ENCODE measurements at regions not wholly inside any gene's neighbourhood (a gene's known extent, or its start where the extent isn't known, plus 50 kb on each side); places are given as distances from the start of the nearest gene placed in this dataset.

DNA sequence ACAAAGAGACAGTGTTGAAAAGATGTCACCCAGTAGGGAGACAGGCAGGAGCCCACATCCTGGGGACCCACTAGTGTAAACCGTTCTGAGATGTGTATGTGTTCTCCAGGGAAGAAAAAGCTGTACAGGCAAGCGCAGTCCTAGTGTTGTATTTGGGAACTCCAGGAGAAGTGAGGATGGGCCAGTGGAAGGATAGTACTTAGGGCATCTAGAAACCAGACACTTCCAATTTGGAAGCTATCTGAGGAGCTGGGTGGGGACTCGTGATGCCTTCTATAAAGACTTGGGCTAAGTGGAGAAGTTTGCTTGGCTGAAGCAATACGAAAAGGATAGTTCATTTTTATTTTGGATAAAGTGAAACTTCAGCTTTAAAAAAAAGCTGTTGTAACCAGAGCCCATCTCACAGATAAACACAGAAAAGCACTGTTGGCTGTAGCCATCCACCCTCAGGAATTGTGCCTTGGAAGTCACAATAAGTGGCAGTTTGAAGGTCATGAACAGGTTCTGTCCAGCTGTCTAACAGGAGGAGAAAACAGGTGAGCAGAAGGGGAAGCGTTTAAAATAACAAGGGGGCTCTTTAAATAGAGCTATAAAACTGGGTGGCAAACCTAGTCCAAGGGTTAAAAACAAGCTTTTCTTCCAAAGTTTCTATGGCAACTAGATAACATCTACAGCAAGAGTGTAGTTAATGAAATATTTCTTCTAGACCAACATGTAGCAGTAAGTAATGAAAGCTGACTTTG is 108.0 kb upstream of the ARHGAP5 start:
- H3K4me3 ChIP-seq (ENCODE audit: low read depth, low read length), result no peak overlapping the region
- H3K4me3 Mint-ChIP-seq (ENCODE audit: unreplicated experiment), result no peak overlapping the region
- no peaks in the 10 kb centered on the region for H3K9me3 Mint-ChIP-seq (ENCODE audit: unreplicated experiment)
- peaks cover 21% of the 10 kb centered on the region for H3K4me1 Mint-ChIP-seq (ENCODE audit: low read depth, unreplicated experiment)
- no TSS peak for BruUV-seq (replicated peaks)
- POLR2A ChIA-PET, result interaction anchor here (0.5 to 0.6 kb wide), 2 partner anchors 35 to 234 kb away, joined by 3 read pairs; partner anchors contain the start of gene RNU6-8
- peaks cover 30% of the 10 kb centered on the region for H3K4me1 ChIP-seq
- DNase-seq, result no peak
- no peaks in the 10 kb centered on the region for H3K36me3 ChIP-seq (ENCODE audit: control insufficient read depth, insufficient read depth, low read length)
- CTCF ChIA-PET, result interaction anchor here (0.7 kb wide), 1 partner anchor 291 kb away, joined by 3 read pairs; no protein-coding TSS in a partner anchor
- intact Hi-C loops (cut with micrococcal nuclease; ENCODE audit: unreplicated experiment), result loop anchor here (2.0 kb wide), 1 partner anchor 32 kb away; no protein-coding TSS in a partner anchor
- no peaks in the 10 kb centered on the region for H3K36me3 Mint-ChIP-seq (ENCODE audit: insufficient read depth, unreplicated experiment)
- H3K27ac Mint-ChIP-seq (ENCODE audit: unreplicated experiment), result peak overlapping the region; percentile 39
- H3K27me3 ChIP-seq (replicated peaks; ENCODE audit: control insufficient read depth, insufficient read depth, low read length), result no peaks in the 10 kb centered on the region
- H3K9me3 ChIP-seq, result peaks cover 15% of the 10 kb centered on the region
- TF ChIP-seq, protein P1, sequence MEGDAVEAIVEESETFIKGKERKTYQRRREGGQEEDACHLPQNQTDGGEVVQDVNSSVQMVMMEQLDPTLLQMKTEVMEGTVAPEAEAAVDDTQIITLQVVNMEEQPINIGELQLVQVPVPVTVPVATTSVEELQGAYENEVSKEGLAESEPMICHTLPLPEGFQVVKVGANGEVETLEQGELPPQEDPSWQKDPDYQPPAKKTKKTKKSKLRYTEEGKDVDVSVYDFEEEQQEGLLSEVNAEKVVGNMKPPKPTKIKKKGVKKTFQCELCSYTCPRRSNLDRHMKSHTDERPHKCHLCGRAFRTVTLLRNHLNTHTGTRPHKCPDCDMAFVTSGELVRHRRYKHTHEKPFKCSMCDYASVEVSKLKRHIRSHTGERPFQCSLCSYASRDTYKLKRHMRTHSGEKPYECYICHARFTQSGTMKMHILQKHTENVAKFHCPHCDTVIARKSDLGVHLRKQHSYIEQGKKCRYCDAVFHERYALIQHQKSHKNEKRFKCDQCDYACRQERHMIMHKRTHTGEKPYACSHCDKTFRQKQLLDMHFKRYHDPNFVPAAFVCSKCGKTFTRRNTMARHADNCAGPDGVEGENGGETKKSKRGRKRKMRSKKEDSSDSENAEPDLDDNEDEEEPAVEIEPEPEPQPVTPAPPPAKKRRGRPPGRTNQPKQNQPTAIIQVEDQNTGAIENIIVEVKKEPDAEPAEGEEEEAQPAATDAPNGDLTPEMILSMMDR (IDR thresholded peaks at IDR 0.05; ENCODE audit: insufficient read depth in 1 of 2, low read depth in 1 of 2, low read length in 1 of 2, severe bottlenecking in 1 of 2, unreplicated experiment in 1 of 2), result no peak
- no peaks in the 10 kb centered on the region for H3K27me3 Mint-ChIP-seq (ENCODE audit: insufficient read depth, unreplicated experiment)

GRCh38 chr14:31969699-31970240 is 107.3 kb upstream of the ARHGAP5 start:
- Mint-ChIP-seq H3K27ac (ENCODE audit: unreplicated experiment) (peak overlapping the region; percentile 39), H3K4me1 (ENCODE audit: low read depth, unreplicated experiment) (peaks cover 21% of the 10 kb centered on the region), H3K4me3 (ENCODE audit: unreplicated experiment) (no peak overlapping the region), H3K9me3 (ENCODE audit: unreplicated experiment) (no peaks in the 10 kb centered on the region), H3K27me3 (ENCODE audit: insufficient read depth, unreplicated experiment) (no peaks in the 10 kb centered on the region), H3K36me3 (ENCODE audit: insufficient read depth, unreplicated experiment) (no peaks in the 10 kb centered on the region)
- H3K9me3 ChIP-seq, result peaks cover 21% of the 10 kb centered on the region
- DNase-seq, result no peak
- no peaks in the 10 kb centered on the region for H3K36me3 ChIP-seq (ENCODE audit: control insufficient read depth, insufficient read depth, low read length)
- H3K4me1 ChIP-seq, result peaks cover 30% of the 10 kb centered on the region
- H3K4me3 ChIP-seq (ENCODE audit: low read depth, low read length), result no peak overlapping the region
- TF ChIP-seq, protein P1 (IDR thresholded peaks at IDR 0.05; ENCODE audit: insufficient read depth in 1 of 2, low read depth in 1 of 2, low read length in 1 of 2, severe bottlenecking in 1 of 2, unreplicated experiment in 1 of 2), result no peak
- ChIA-PET CTCF (interaction anchor here (0.7 kb wide), 1 partner anchor 290 kb away, joined by 3 read pairs; no protein-coding TSS in a partner anchor), POLR2A (interaction anchor here (0.5 kb wide), 1 partner anchor 234 kb away, joined by 3 read pairs; the partner anchor contains the start of gene RNU6-8)
- no TSS peak for BruUV-seq (replicated peaks)
- intact Hi-C loops (cut with micrococcal nuclease; ENCODE audit: unreplicated experiment), result loop anchor here (2.0 kb wide), 1 partner anchor 33 kb away; no protein-coding TSS in a partner anchor
- H3K27me3 ChIP-seq (replicated peaks; ENCODE audit: control insufficient read depth, insufficient read depth, low read length), result no peaks in the 10 kb centered on the region

GRCh38 chr14:31970744-31971143 is 106.4 kb upstream of the ARHGAP5 start:
- Mint-ChIP-seq H3K9me3 (ENCODE audit: unreplicated experiment) (no peaks in the 10 kb centered on the region), H3K27me3 (ENCODE audit: insufficient read depth, unreplicated experiment) (no peaks in the 10 kb centered on the region), H3K4me1 (ENCODE audit: low read depth, unreplicated experiment) (peaks cover 21% of the 10 kb centered on the region), H3K27ac (ENCODE audit: unreplicated experiment) (no peak overlapping the region), H3K36me3 (ENCODE audit: insufficient read depth, unreplicated experiment) (no peaks in the 10 kb centered on the region), H3K4me3 (ENCODE audit: unreplicated experiment) (no peak overlapping the region)
- H3K36me3 ChIP-seq (ENCODE audit: control insufficient read depth, insufficient read depth, low read length), result no peaks in the 10 kb centered on the region
- H3K4me1 ChIP-seq, result peaks cover 30% of the 10 kb centered on the region
- DNase-seq, result no peak
- POLR2A ChIA-PET, result no interaction called here
- CTCF ChIA-PET, result no interaction called here
- no peaks in the 10 kb centered on the region for H3K27me3 ChIP-seq (replicated peaks; ENCODE audit: control insufficient read depth, insufficient read depth, low read length)
- H3K9me3 ChIP-seq, result peaks cover 22% of the 10 kb centered on the region
- BruUV-seq (replicated peaks), result no TSS peak
- H3K4me3 ChIP-seq (ENCODE audit: low read depth, low read length), result no peak overlapping the region
- TF ChIP-seq, protein P1 (IDR thresholded peaks at IDR 0.05; ENCODE audit: insufficient read depth in 1 of 2, low read depth in 1 of 2, low read length in 1 of 2, severe bottlenecking in 1 of 2, unreplicated experiment in 1 of 2), result no peak
- intact Hi-C loops (cut with micrococcal nuclease; ENCODE audit: unreplicated experiment), result no loop called here

All from Caco-2 (cell line).